GM23338 (cell line): ENCODE measurements at regions not wholly inside any gene's neighbourhood (a gene's known extent, or its start where the extent isn't known, plus 50 kb on each side); places are given as distances from the start of the nearest gene placed in this dataset.

Experiments
- ATAC-seq: fragments of 200-7000 bp; cut with Tn5 transposase; 3 replicates; pipeline ENCODE4 v1.9.1; 2020
- DNase-seq: peaks from one replicate; pipeline ENCODE4 v3.0.0-alpha.2; 2015; ENCODE audit warnings: low spot score
- H2AFZ ChIP-seq: fragments of 200-600 bp; sonication (generic); 2 replicates; pipeline ENCODE4 v1.8.0; 2016; ENCODE audit warnings: antibody characterized with exemption, mild to moderate bottlenecking, moderate library complexity
- H3F3A ChIP-seq: fragments of 200-600 bp; sonication (generic); replicated peaks from 2 replicates; pipeline ENCODE4 v1.8.0; 2017; ENCODE audit warnings: antibody characterized with exemption, mixed run types, low read depth
- H3K27ac ChIP-seq: fragments of 200-600 bp; sonication (generic); 2 replicates; pipeline ENCODE4 v1.6.1; 2016; ENCODE audit warnings: low read depth
- H3K27me3 ChIP-seq: fragments of 200-600 bp; sonication (generic); 2 replicates; pipeline ENCODE4 v1.8.0; 2016; ENCODE audit warnings: mild to moderate bottlenecking, mixed run types, moderate library complexity; ENCODE audit not compliant: insufficient read depth
- H3K36me3 ChIP-seq: fragments of 200-600 bp; sonication (generic); 2 replicates; pipeline ENCODE4 v1.8.0; 2016; ENCODE audit warnings: mild to moderate bottlenecking; ENCODE audit not compliant: insufficient read depth
- H3K4me1 ChIP-seq: fragments of 200-600 bp; sonication (generic); 2 replicates; pipeline ENCODE4 v1.8.0; 2016; ENCODE audit warnings: mild to moderate bottlenecking, moderate library complexity; ENCODE audit not compliant: insufficient read depth
- H3K4me2 ChIP-seq: fragments of 200-600 bp; sonication (generic); 2 replicates; pipeline ENCODE4 v1.7.1; 2017; ENCODE audit warnings: mixed run types
- H3K4me3 ChIP-seq: fragments of 200-600 bp; sonication (generic); 2 replicates; pipeline ENCODE4 v1.6.1; 2016; ENCODE audit warnings: mixed run types
- H3K79me2 ChIP-seq: fragments of 200-600 bp; sonication (generic); replicated peaks from 2 replicates; pipeline ENCODE4 v1.8.0; 2017; ENCODE audit warnings: mild to moderate bottlenecking; ENCODE audit not compliant: insufficient read depth
- H3K9me2 ChIP-seq: fragments of 200-600 bp; sonication (generic); 2 replicates; pipeline ENCODE4 v1.8.0; 2017; ENCODE audit not compliant: insufficient read depth
- H4K20me1 ChIP-seq: fragments of 200-600 bp; sonication (generic); replicated peaks from 2 replicates; pipeline ENCODE4 v1.8.0; 2017; ENCODE audit warnings: mild to moderate bottlenecking; ENCODE audit not compliant: insufficient read depth
- H3K27ac Mint-ChIP-seq: 2 replicates; pipeline ENCODE4 v1.8.0; 2020; ENCODE audit warnings: inconsistent platforms, mild to moderate bottlenecking, moderate library complexity, mixed read lengths
- H3K27me3 Mint-ChIP-seq: 3 replicates; pipeline ENCODE4 v1.8.0; 2022; ENCODE audit warnings: low read depth, mild to moderate bottlenecking, moderate library complexity, mixed read lengths, inconsistent platforms; ENCODE audit not compliant: insufficient read depth, poor library complexity
- H3K36me3 Mint-ChIP-seq: 3 replicates; pipeline ENCODE4 v1.8.0; 2021; ENCODE audit warnings: low read depth, mild to moderate bottlenecking, inconsistent platforms, moderate library complexity, mixed read lengths
- H3K4me1 Mint-ChIP-seq: 3 replicates; pipeline ENCODE4 v1.8.0; 2020; ENCODE audit warnings: mild to moderate bottlenecking, inconsistent platforms, mixed read lengths
- H3K4me3 Mint-ChIP-seq: 3 replicates; pipeline ENCODE4 v1.8.0; 2021; ENCODE audit warnings: moderate library complexity, mild to moderate bottlenecking, inconsistent platforms, mixed read lengths
- H3K9me3 Mint-ChIP-seq: 3 replicates; pipeline ENCODE4 v1.8.0; 2020; ENCODE audit warnings: moderate library complexity, mild to moderate bottlenecking, inconsistent platforms, mixed read lengths
- CREB1 ChIP-seq: fragments of 250-450 bp; sonication (Bioruptor Pico); IDR thresholded peaks from 2 replicates; pipeline ENCODE4 v1.5.0; 2020; ENCODE audit warnings: low read depth, mild to moderate bottlenecking, moderate library complexity
- EZH2 ChIP-seq: fragments of 200-600 bp; sonication (generic); IDR thresholded peaks from one replicate; pipeline ENCODE4 v1.8.0; 2017; ENCODE audit warnings: antibody characterized with exemption, mild to moderate bottlenecking, low read depth; ENCODE audit not compliant: unreplicated experiment
- EZH2phosphoT487 ChIP-seq: fragments of 200-600 bp; sonication (generic); IDR thresholded peaks from one replicate; pipeline ENCODE4 v1.8.1; 2018; ENCODE audit warnings: antibody characterized with exemption; ENCODE audit not compliant: unreplicated experiment
- JUNB ChIP-seq: IDR thresholded peaks from one replicate; pipeline ENCODE4 v1.6.1; 2016; ENCODE audit warnings: antibody characterized with exemption; ENCODE audit not compliant: unreplicated experiment
- POLR2AphosphoS5 ChIP-seq: IDR thresholded peaks from 2 replicates; pipeline ENCODE4 v1.6.1; 2016; ENCODE audit warnings: antibody characterized with exemption, low read depth
- REST ChIP-seq: IDR thresholded peaks from one replicate; pipeline ENCODE4 v1.6.1; 2018; ENCODE audit warnings: antibody characterized with exemption; ENCODE audit not compliant: unreplicated experiment
- STAT1 ChIP-seq: IDR thresholded peaks from one replicate; pipeline ENCODE4 v1.6.1; 2016; ENCODE audit warnings: antibody characterized with exemption; ENCODE audit not compliant: unreplicated experiment
- ZNF114 ChIP-seq: fragments of 250-450 bp; sonication (Bioruptor Pico); IDR thresholded peaks from 2 replicates; pipeline ENCODE4 v1.5.0; 2020; ENCODE audit warnings: mild to moderate bottlenecking, moderate library complexity
- ZNF331 ChIP-seq: fragments of 250-450 bp; sonication (Bioruptor Pico); IDR thresholded peaks from 2 replicates; pipeline ENCODE4 v1.5.0; 2020; ENCODE audit warnings: low read depth, mild to moderate bottlenecking, moderate library complexity
- TF ChIP-seq, protein P1 (sequence below): IDR thresholded peaks from 2 replicates; pipeline ENCODE4 v1.6.1; 2016; ENCODE audit warnings: antibody characterized with exemption
- TF ChIP-seq, protein P2 (sequence below), 2 experiments: fragments of 200-600 bp in 1 of 2; sonication (generic) in 1 of 2; conservative IDR thresholded peaks; 2 replicates each; pipeline versions ENCODE4 v1.5.1 to v1.6.1; 2016 to 2017; ENCODE audit warnings: antibody characterized with exemption in 2 of 2, low read depth in 2 of 2, mild to moderate bottlenecking in 2 of 2, moderate library complexity in 1 of 2
- TF ChIP-seq, protein P3 (sequence below): fragments of 250-450 bp; sonication (Bioruptor Pico); IDR thresholded peaks from 2 replicates; pipeline ENCODE4 v1.5.0; 2020; ENCODE audit warnings: mild to moderate bottlenecking, moderate library complexity

DNA sequence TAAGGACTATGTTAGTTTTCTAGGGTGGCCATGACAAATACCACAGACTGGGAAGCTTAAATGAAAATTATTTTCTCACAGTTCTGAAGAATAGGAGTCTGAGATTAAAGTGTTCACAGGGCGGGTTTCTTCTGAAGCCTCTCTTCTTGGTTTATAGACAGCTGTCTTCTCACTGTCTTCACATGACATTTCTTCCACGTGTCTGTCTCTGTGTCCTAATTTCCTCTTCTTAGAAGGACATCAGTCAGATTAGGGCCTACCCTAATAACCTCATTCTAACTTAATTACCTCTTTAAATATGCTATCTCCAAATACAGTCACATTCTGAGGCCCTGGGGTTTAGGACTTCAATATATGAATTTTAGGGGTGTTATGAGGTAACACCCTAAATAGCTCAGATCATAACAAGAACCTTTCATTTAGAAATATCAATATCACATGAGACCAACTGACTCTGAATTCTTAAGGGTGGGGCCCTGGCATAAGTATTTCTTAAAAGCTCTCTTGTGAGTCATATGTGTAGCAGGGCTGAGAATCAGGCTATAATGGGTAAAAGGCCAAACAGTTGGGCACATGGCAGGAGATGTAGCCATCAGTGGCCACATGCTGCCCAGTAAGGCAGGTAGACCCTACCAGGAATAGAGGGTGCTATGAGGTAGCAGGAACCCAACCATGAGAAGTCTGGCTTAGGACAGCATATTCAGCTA is 62.0 kb upstream of the TENT5A start:
- H3K27ac Mint-ChIP-seq, result no peak overlapping the region
- Histone ChIP-seq H3K4me3 (no peak overlapping the region), H3K9me2 (peaks cover 9% of the 10 kb centered on the region), H3K4me2 (no peak overlapping the region), H4K20me1 (no peaks in the 10 kb centered on the region), H3K27ac (no peak overlapping the region), H3K79me2 (no peaks in the 10 kb centered on the region), H3K4me1 (no peaks in the 10 kb centered on the region), H2AFZ (no peak overlapping the region), H3F3A (no peaks in the 10 kb centered on the region), H3K27me3 (no peaks in the 10 kb centered on the region), H3K36me3 (no peaks in the 10 kb centered on the region)
- DNase-seq (no peak), ATAC-seq (no peak)
- no peaks in the 10 kb centered on the region for H3K36me3 Mint-ChIP-seq
- peaks cover 2% of the 10 kb centered on the region for H3K27me3 Mint-ChIP-seq
- TF ChIP-seq ZNF331 (CRISPR knock-in tag), result no peak
- TF ChIP-seq STAT1, result no peak
- no peak for TF ChIP-seq JUNB
- TF ChIP-seq ZNF114 (CRISPR knock-in tag), result no peak
- no peak for TF ChIP-seq POLR2AphosphoS5
- TF ChIP-seq, protein P1, sequence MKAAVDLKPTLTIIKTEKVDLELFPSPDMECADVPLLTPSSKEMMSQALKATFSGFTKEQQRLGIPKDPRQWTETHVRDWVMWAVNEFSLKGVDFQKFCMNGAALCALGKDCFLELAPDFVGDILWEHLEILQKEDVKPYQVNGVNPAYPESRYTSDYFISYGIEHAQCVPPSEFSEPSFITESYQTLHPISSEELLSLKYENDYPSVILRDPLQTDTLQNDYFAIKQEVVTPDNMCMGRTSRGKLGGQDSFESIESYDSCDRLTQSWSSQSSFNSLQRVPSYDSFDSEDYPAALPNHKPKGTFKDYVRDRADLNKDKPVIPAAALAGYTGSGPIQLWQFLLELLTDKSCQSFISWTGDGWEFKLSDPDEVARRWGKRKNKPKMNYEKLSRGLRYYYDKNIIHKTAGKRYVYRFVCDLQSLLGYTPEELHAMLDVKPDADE, result no peak
- TF ChIP-seq EZH2phosphoT487, result no peak
- no peak for TF ChIP-seq CREB1 (CRISPR knock-in tag)
- TF ChIP-seq, protein P2, sequence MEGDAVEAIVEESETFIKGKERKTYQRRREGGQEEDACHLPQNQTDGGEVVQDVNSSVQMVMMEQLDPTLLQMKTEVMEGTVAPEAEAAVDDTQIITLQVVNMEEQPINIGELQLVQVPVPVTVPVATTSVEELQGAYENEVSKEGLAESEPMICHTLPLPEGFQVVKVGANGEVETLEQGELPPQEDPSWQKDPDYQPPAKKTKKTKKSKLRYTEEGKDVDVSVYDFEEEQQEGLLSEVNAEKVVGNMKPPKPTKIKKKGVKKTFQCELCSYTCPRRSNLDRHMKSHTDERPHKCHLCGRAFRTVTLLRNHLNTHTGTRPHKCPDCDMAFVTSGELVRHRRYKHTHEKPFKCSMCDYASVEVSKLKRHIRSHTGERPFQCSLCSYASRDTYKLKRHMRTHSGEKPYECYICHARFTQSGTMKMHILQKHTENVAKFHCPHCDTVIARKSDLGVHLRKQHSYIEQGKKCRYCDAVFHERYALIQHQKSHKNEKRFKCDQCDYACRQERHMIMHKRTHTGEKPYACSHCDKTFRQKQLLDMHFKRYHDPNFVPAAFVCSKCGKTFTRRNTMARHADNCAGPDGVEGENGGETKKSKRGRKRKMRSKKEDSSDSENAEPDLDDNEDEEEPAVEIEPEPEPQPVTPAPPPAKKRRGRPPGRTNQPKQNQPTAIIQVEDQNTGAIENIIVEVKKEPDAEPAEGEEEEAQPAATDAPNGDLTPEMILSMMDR (conservative IDR thresholded peaks at IDR 0.05; ENCODE audit: low read depth in 2 of 2), result no peak
- TF ChIP-seq, protein P3, sequence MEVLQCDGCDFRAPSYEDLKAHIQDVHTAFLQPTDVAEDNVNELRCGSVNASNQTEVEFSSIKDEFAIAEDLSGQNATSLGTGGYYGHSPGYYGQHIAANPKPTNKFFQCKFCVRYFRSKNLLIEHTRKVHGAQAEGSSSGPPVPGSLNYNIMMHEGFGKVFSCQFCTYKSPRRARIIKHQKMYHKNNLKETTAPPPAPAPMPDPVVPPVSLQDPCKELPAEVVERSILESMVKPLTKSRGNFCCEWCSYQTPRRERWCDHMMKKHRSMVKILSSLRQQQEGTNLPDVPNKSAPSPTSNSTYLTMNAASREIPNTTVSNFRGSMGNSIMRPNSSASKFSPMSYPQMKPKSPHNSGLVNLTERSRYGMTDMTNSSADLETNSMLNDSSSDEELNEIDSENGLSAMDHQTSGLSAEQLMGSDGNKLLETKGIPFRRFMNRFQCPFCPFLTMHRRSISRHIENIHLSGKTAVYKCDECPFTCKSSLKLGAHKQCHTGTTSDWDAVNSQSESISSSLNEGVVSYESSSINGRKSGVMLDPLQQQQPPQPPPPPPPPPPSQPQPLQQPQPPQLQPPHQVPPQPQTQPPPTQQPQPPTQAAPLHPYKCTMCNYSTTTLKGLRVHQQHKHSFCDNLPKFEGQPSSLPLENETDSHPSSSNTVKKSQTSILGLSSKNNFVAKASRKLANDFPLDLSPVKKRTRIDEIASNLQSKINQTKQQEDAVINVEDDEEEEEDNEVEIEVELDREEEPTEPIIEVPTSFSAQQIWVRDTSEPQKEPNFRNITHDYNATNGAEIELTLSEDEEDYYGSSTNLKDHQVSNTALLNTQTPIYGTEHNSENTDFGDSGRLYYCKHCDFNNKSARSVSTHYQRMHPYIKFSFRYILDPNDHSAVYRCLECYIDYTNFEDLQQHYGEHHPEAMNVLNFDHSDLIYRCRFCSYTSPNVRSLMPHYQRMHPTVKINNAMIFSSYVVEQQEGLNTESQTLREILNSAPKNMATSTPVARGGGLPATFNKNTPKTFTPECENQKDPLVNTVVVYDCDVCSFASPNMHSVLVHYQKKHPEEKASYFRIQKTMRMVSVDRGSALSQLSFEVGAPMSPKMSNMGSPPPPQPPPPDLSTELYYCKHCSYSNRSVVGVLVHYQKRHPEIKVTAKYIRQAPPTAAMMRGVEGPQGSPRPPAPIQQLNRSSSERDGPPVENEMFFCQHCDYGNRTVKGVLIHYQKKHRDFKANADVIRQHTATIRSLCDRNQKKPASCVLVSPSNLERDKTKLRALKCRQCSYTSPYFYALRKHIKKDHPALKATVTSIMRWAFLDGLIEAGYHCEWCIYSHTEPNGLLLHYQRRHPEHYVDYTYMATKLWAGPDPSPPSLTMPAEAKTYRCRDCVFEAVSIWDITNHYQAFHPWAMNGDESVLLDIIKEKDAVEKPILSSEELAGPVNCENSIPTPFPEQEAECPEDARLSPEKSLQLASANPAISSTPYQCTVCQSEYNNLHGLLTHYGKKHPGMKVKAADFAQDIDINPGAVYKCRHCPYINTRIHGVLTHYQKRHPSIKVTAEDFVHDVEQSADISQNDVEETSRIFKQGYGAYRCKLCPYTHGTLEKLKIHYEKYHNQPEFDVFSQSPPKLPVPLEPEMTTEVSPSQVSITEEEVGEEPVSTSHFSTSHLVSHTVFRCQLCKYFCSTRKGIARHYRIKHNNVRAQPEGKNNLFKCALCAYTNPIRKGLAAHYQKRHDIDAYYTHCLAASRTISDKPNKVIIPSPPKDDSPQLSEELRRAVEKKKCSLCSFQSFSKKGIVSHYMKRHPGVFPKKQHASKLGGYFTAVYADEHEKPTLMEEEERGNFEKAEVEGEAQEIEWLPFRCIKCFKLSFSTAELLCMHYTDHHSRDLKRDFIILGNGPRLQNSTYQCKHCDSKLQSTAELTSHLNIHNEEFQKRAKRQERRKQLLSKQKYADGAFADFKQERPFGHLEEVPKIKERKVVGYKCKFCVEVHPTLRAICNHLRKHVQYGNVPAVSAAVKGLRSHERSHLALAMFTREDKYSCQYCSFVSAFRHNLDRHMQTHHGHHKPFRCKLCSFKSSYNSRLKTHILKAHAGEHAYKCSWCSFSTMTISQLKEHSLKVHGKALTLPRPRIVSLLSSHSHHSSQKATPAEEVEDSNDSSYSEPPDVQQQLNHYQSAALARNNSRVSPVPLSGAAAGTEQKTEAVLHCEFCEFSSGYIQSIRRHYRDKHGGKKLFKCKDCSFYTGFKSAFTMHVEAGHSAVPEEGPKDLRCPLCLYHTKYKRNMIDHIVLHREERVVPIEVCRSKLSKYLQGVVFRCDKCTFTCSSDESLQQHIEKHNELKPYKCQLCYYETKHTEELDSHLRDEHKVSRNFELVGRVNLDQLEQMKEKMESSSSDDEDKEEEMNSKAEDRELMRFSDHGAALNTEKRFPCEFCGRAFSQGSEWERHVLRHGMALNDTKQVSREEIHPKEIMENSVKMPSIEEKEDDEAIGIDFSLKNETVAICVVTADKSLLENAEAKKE, result no peak
- no peak for TF ChIP-seq REST
- TF ChIP-seq EZH2, result no peak
- no peaks in the 10 kb centered on the region for H3K9me3 Mint-ChIP-seq
- no peak overlapping the region for H3K4me3 Mint-ChIP-seq
- H3K4me1 Mint-ChIP-seq, result no peaks in the 10 kb centered on the region; the same call in 1 of the 3 replicates
